GM21526 (cell line): ENCODE measurements at regions not wholly inside any gene's neighbourhood (a gene's known extent, or its start where the extent isn't known, plus 50 kb on each side); places are given as distances from the start of the nearest gene placed in this dataset.

ENCODE experiments used
- ATAC-seq: cut with Tn5 transposase; IDR thresholded peaks from one replicate; pipeline ENCODE4 v1.9.1; 2021; ENCODE audit warnings: moderate library complexity; ENCODE audit not compliant: unreplicated experiment, low FRiP score

- ATAC-seq = no peak
Measured at GRCh38 chrX:6793000-6793399, 258.1 kb upstream of the VCX3A start.

GRCh38 chrX:6783912-6784311, 249.0 kb upstream of the VCX3A start:
- ATAC-seq = no peak

- ATAC-seq = no peak
Measured at GRCh38 chrX:6782831-6783230, 247.9 kb upstream of the VCX3A start.

GRCh38 chrX:6778544-6779503, 243.9 kb upstream of the VCX3A start:
- no peak for ATAC-seq

- ATAC-seq = peak; percentile 84
Measured at GRCh38 chrX:6777238-6778002, 242.5 kb upstream of the VCX3A start.

GRCh38 chrX:6770936-6771335, 236.0 kb upstream of the VCX3A start:
- ATAC-seq = no peak

GRCh38 chrX:6768881-6769280, 234.0 kb upstream of the VCX3A start:
- ATAC-seq = no peak

GRCh38 chrX:6761251-6761650, 226.3 kb upstream of the VCX3A start:
- no peak for ATAC-seq

GRCh38 chrX:6759655-6760375, 224.9 kb upstream of the VCX3A start:
- no peak for ATAC-seq

GRCh38 chrX:6758234-6758633, 223.3 kb upstream of the VCX3A start:
- ATAC-seq = peak; percentile 49

- no peak for ATAC-seq
Measured at GRCh38 chrX:6757631-6758030, 222.7 kb upstream of the VCX3A start.

GRCh38 chrX:6748595-6748994, 213.7 kb upstream of the VCX3A start:
- peak; percentile 73 for ATAC-seq

- ATAC-seq = peak; percentile 99
Measured at GRCh38 chrX:6738518-6739470, 203.9 kb upstream of the VCX3A start.

GRCh38 chrX:6734844-6735634, 200.1 kb upstream of the VCX3A start:
- no peak for ATAC-seq

- peak; percentile 44 for ATAC-seq
Measured at GRCh38 chrX:6732101-6732500, 197.2 kb upstream of the VCX3A start.

- ATAC-seq = no peak
Measured at GRCh38 chrX:6729626-6730025, 194.7 kb upstream of the VCX3A start.

GRCh38 chrX:6718766-6719165, 183.8 kb upstream of the VCX3A start:
- peak; percentile 74 for ATAC-seq

- ATAC-seq = no peak
Measured at GRCh38 chrX:6708676-6709380, 173.9 kb upstream of the VCX3A start.
